HCT116 (cell line): ENCODE measurements at regions not wholly inside any gene's neighbourhood (a gene's known extent, or its start where the extent isn't known, plus 50 kb on each side); places are given as distances from the start of the nearest gene placed in this dataset.

Source experiments
- ATAC-seq: fragments of 200-7000 bp; cut with Tn5 transposase; 2 replicates; pipeline ENCODE4 v1.9.1; 2020; ENCODE audit warnings: mild to moderate bottlenecking, moderate library complexity
- BruUV-seq: library from RNA; stranded (reverse); fragments of 400-500 nt; replicated peaks from 2 replicates; lab custom pipeline; 2021; lab: Mats Ljungman, UMichigan
- CTCF ChIA-PET: fragments of 300-600 bp; sonication (Branson Sonifier 250); formaldehyde crosslinking; loops from one replicate; lab custom pipeline; 2021; ENCODE audit warnings: antibody characterized with exemption; lab: Charles Lee
- POLR2A ChIA-PET: fragments of 300-600, 350-600 bp; sonication (Branson Sonifier 250); formaldehyde crosslinking; loops from one replicate; lab custom pipeline; 2021; ENCODE audit warnings: antibody characterized with exemption; lab: Charles Lee
- RAD21 ChIA-PET, 2 experiments: fragments of 300-600 bp; sonication (Branson Sonifier 250); formaldehyde crosslinking; loops; one replicate each; lab custom pipeline; 2023; ENCODE audit warnings: low total read pairs in 2 of 2; ENCODE audit not compliant: uncharacterized antibody in 2 of 2, unreplicated experiment in 2 of 2, low non-redundant PET in 1 of 2; lab: Charles Lee
- DNase-seq: peaks from one replicate; pipeline ENCODE4 v3.0.0-alpha.2; 2010; ENCODE audit warnings: low read depth, low spot score
- H2AFZ ChIP-seq: fragments of 200-600 bp; shearing (Covaris generic), sonication (generic); 2 replicates; pipeline ENCODE4 v1.6.1; 2017; ENCODE audit warnings: low read depth, mixed run types, mixed read lengths, antibody characterized with exemption, low read length; ENCODE audit not compliant: poor library complexity, severe bottlenecking
- H3K27ac ChIP-seq: 2 replicates; pipeline ENCODE4 v1.5.1; 2012; ENCODE audit warnings: low read depth, low read length
- H3K27me3 ChIP-seq: fragments of 200-600 bp; sonication (generic); 2 replicates; pipeline ENCODE4 v1.6.1; 2016; ENCODE audit warnings: mixed run types, low read length, mixed read lengths; ENCODE audit not compliant: insufficient read depth
- H3K36me3 ChIP-seq, 2 experiments: fragments of 200-500 bp in 1 of 2; fragments of 200-600 bp in 1 of 2; sonication (Bioruptor generic) in 1 of 2; sonication (generic) in 1 of 2; 2 replicates each; pipeline versions ENCODE4 v1.5.1 to v1.6.1; 2014 to 2016; ENCODE audit warnings: low read length in 2 of 2, inconsistent platforms in 1 of 2, mixed read lengths in 1 of 2, mixed run types in 1 of 2; ENCODE audit not compliant: insufficient read depth in 2 of 2, control insufficient read depth in 1 of 2
- H3K4me1 ChIP-seq, 2 experiments: fragments of 200-600 bp in 1 of 2; sonication (generic) in 1 of 2; 2 replicates each; pipeline versions ENCODE4 v1.5.1 to v1.6.1; 2012 to 2017; ENCODE audit warnings: low read length in 2 of 2, inconsistent platforms in 1 of 2, mild to moderate bottlenecking in 1 of 2, mixed read lengths in 1 of 2, mixed run types in 1 of 2, moderate library complexity in 1 of 2; ENCODE audit not compliant: insufficient read depth in 2 of 2, control insufficient read depth in 1 of 2
- H3K4me2 ChIP-seq: fragments of 200-600 bp; sonication (generic); 2 replicates; pipeline ENCODE4 v1.6.1; 2017; ENCODE audit warnings: mixed run types, low read length, mixed read lengths
- H3K4me3 ChIP-seq, 2 experiments: fragments of 200-600 bp in 1 of 2; sonication (generic) in 1 of 2; replicated peaks in 1 of 2; 2 replicates each; pipeline ENCODE4 v1.5.1; 2011 to 2016; ENCODE audit warnings: low read length in 2 of 2, control low read depth in 1 of 2, low read depth in 1 of 2, mild to moderate bottlenecking in 1 of 2, mixed read lengths in 1 of 2, mixed run types in 1 of 2
- H3K79me2 ChIP-seq: fragments of 200-600 bp; sonication (generic); 2 replicates; pipeline ENCODE4 v1.6.1; 2017; ENCODE audit warnings: mild to moderate bottlenecking, mixed run types, low read length, moderate library complexity, mixed read lengths; ENCODE audit not compliant: insufficient read depth
- H3K9ac ChIP-seq: fragments of 200-600 bp; sonication (generic); 2 replicates; pipeline ENCODE4 v1.6.1; 2016; ENCODE audit warnings: low read length, mixed read lengths
- H3K9me2 ChIP-seq: fragments of 200-600 bp; sonication (generic), shearing (Covaris generic); 2 replicates; pipeline ENCODE4 v1.6.1; 2017; ENCODE audit warnings: mixed run types, mild to moderate bottlenecking, moderate library complexity; ENCODE audit not compliant: insufficient read depth
- H3K9me3 ChIP-seq, 2 experiments: fragments of 200-500 bp in 1 of 2; fragments of 200-600 bp in 1 of 2; sonication (Bioruptor generic) in 1 of 2; sonication (generic) in 1 of 2; 2 replicates each; pipeline ENCODE4 v1.6.1; 2014 to 2017; ENCODE audit warnings: low read length in 2 of 2, mixed read lengths in 2 of 2, inconsistent platforms in 1 of 2, low read depth in 1 of 2, mild to moderate bottlenecking in 1 of 2, mixed run types in 1 of 2, moderate library complexity in 1 of 2; ENCODE audit not compliant: control insufficient read depth in 1 of 2, insufficient read depth in 1 of 2
- H4K20me1 ChIP-seq: fragments of 200-600 bp; sonication (generic), shearing (Covaris generic); 2 replicates; pipeline ENCODE4 v1.6.1; 2017; ENCODE audit warnings: mixed run types, mild to moderate bottlenecking, moderate library complexity; ENCODE audit not compliant: insufficient read depth
- EZH2phosphoT487 ChIP-seq: fragments of 200-600 bp; IDR thresholded peaks from 2 replicates; pipeline ENCODE4 v1.6.1; 2018; ENCODE audit warnings: antibody characterized with exemption, borderline replicate concordance
- POLR2A ChIP-seq: IDR thresholded peaks from 2 replicates; pipeline ENCODE4 v1.7.0; 2011; ENCODE audit warnings: borderline replicate concordance; ENCODE audit not compliant: insufficient read depth, insufficient read length; ENCODE audit errors: extremely low read depth
- RAD21 ChIP-seq: IDR thresholded peaks from 2 replicates; pipeline ENCODE4 v1.6.1; 2012; ENCODE audit warnings: low read depth, mild to moderate bottlenecking
- SIN3A ChIP-seq: IDR thresholded peaks from 2 replicates; pipeline ENCODE4 v1.6.1; 2012; ENCODE audit warnings: low read depth
- SP1 ChIP-seq: IDR thresholded peaks from 2 replicates; pipeline ENCODE4 v1.6.1; 2012; ENCODE audit warnings: low read depth
- TCF7L2 ChIP-seq: IDR thresholded peaks from 2 replicates; pipeline ENCODE4 v1.7.0; 2011; ENCODE audit warnings: borderline replicate concordance, inconsistent platforms; ENCODE audit not compliant: insufficient read depth, insufficient read length; ENCODE audit errors: extremely low read depth
- YY1 ChIP-seq: IDR thresholded peaks from 2 replicates; pipeline ENCODE4 v1.6.1; 2011; ENCODE audit warnings: low read length, low read depth, moderate library complexity, mild to moderate bottlenecking; ENCODE audit not compliant: insufficient replicate concordance; ENCODE audit errors: extremely low read depth
- ZFX ChIP-seq: fragments of 450-650 bp; IDR thresholded peaks from 2 replicates; pipeline ENCODE4 v1.6.1; 2017
- ZNF274 ChIP-seq: fragments of 200-500 bp; sonication (Bioruptor generic); IDR thresholded peaks from 2 replicates; pipeline ENCODE4 v1.6.1; 2014; ENCODE audit warnings: mild to moderate bottlenecking, low read depth, low read length, inconsistent platforms
- intact Hi-C: fragments of 100-400 bp; cut with micrococcal nuclease; formaldehyde crosslinking; loops from 2 replicates; pipeline ENCODE4 v1.10.0; 2022
- TF ChIP-seq, protein P1 (sequence below): IDR thresholded peaks from 2 replicates; pipeline ENCODE4 v1.6.1; 2012
- TF ChIP-seq, protein P2 (sequence below): IDR thresholded peaks from 2 replicates; pipeline ENCODE4 v1.6.1; 2012; ENCODE audit warnings: low read depth

DNA sequence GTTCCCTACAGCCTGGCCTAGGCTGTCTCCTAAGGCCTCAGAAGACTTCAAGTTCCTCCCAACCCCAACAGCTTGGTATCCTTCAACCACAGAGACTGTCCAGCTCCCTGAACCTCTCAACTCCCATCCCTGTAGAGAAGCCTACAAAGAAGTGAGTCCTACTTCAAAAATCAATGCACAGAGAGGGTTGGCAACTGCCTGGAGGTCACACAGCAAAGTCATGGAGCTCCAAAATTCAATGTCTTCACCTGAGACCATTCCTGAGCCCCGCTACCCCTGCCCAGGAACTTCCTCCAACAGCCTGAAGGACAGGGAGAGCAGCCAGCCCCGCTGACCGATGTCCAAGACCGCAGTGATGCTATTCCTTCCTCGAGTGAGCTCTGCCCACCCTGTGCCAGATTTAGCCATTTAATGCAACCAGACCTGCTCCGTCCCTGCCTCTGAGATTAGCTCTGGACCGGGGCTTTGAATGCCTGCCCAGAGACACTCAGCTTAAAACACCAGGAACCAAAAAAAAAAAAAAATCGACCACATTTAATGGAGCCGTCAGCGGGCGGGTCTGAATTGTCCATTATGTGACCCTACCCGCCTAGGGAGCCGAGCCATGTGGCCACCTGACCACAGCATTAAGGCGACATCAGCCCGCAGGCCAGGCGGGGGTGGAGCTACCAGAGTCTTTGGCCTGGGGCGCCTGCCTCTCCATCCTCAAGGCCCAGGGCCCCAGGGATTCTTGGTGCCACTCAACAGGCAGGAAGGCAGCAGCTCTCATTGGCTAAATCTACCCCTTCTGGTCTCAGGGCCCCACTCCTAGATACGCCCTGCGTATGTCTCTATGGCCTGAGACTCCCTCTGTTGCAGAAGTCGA, 148.6 kb downstream of the SYF2 start:
- RAD21 ChIA-PET: interaction anchor here in 1 of 2 experiments (0.7 kb wide), 1 partner anchor 17 kb away, joined by 4 read pairs; no protein-coding TSS in a partner anchor
- Histone ChIP-seq H3K4me1 (peaks cover 0 to 8% of the 10 kb centered on the region in 2 experiments; a peak in 1 of 4 replicates), H3K79me2 (no peaks in the 10 kb centered on the region), H3K4me3 (no peak overlapping the region), H2AFZ (no peak overlapping the region), H3K9me2 (no peaks in the 10 kb centered on the region), H3K4me2 (no peak overlapping the region), H3K27ac (no peak overlapping the region), H3K36me3 (no peaks in the 10 kb centered on the region), H4K20me1 (no peaks in the 10 kb centered on the region), H3K27me3 (no peaks in the 10 kb centered on the region), H3K9ac (no peak overlapping the region), H3K9me3 (no peaks in the 10 kb centered on the region)
- no peak for DNase-seq
- intact Hi-C loops: no loop called here
- ATAC-seq: no peak
- CTCF ChIA-PET: interaction anchor here (1.4 kb wide), 1 partner anchor 17 kb away, joined by 5 read pairs; no protein-coding TSS in a partner anchor
- TF ChIP-seq RAD21 (no peak), ZNF274 (no peak)
- BruUV-seq: no TSS peak
- POLR2A ChIA-PET: no interaction called here

DNA sequence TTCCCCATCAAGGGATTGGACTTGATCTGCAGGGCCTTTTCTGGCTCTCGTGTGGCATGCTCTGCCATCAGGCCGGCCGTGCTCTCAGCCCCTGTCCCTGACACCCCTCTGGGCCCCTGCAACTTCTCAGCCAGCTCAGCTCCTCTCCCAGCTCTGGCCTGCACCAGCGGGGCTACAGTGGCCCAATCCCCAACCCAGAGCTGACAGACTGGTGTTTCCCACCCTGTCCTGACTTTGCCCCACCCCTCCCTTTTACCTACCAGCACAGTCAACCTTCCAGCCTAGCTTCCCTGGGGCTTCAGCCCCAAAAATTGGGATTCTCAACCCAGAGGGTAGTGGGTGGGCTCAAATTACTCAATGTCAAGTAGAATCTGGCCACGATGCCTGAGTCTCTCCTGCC, 149.3 kb downstream of the SYF2 start:
- RAD21 ChIA-PET: no interaction called here
- H3K79me2 ChIP-seq: no peaks in the 10 kb centered on the region
- H3K27ac ChIP-seq: no peak overlapping the region
- TF ChIP-seq ZFX (no peak), SIN3A (no peak), EZH2phosphoT487 (no peak), TCF7L2 (no peak), SP1 (no peak), YY1 (no peak), POLR2A (no peak)
- TF ChIP-seq, protein P1, sequence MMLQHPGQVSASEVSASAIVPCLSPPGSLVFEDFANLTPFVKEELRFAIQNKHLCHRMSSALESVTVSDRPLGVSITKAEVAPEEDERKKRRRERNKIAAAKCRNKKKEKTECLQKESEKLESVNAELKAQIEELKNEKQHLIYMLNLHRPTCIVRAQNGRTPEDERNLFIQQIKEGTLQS: no peak
- TF ChIP-seq, protein P2, sequence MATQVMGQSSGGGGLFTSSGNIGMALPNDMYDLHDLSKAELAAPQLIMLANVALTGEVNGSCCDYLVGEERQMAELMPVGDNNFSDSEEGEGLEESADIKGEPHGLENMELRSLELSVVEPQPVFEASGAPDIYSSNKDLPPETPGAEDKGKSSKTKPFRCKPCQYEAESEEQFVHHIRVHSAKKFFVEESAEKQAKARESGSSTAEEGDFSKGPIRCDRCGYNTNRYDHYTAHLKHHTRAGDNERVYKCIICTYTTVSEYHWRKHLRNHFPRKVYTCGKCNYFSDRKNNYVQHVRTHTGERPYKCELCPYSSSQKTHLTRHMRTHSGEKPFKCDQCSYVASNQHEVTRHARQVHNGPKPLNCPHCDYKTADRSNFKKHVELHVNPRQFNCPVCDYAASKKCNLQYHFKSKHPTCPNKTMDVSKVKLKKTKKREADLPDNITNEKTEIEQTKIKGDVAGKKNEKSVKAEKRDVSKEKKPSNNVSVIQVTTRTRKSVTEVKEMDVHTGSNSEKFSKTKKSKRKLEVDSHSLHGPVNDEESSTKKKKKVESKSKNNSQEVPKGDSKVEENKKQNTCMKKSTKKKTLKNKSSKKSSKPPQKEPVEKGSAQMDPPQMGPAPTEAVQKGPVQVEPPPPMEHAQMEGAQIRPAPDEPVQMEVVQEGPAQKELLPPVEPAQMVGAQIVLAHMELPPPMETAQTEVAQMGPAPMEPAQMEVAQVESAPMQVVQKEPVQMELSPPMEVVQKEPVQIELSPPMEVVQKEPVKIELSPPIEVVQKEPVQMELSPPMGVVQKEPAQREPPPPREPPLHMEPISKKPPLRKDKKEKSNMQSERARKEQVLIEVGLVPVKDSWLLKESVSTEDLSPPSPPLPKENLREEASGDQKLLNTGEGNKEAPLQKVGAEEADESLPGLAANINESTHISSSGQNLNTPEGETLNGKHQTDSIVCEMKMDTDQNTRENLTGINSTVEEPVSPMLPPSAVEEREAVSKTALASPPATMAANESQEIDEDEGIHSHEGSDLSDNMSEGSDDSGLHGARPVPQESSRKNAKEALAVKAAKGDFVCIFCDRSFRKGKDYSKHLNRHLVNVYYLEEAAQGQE: no peak
- intact Hi-C loops: no loop called here
- no peak overlapping the region for H3K9ac ChIP-seq
- H3K9me2 ChIP-seq: no peaks in the 10 kb centered on the region
- H3K4me2 ChIP-seq: no peak overlapping the region
- CTCF ChIA-PET: interaction anchor here (1.4 kb wide), 1 partner anchor 18 kb away, joined by 5 read pairs; no protein-coding TSS in a partner anchor
- H3K4me3 ChIP-seq: no peak overlapping the region
- no peak for ATAC-seq
- H3K36me3 ChIP-seq: no peaks in the 10 kb centered on the region
- H2AFZ ChIP-seq: no peak overlapping the region
- no TSS peak for BruUV-seq
- POLR2A ChIA-PET: no interaction called here
- no peaks in the 10 kb centered on the region for H3K27me3 ChIP-seq
- DNase-seq: no peak
- peaks cover 0 to 8% of the 10 kb centered on the region in 2 experiments; a peak in 1 of 4 replicates for H3K4me1 ChIP-seq
- H3K9me3 ChIP-seq: no peaks in the 10 kb centered on the region
- no peaks in the 10 kb centered on the region for H4K20me1 ChIP-seq
